HG02884 (cell line): ENCODE measurements at regions not wholly inside any gene's neighbourhood (a gene's known extent, or its start where the extent isn't known, plus 50 kb on each side); places are given as distances from the start of the nearest gene placed in this dataset.
"Not testable (repeated sequence)": the region's sequence is repeated elsewhere in the genome, so short reads cannot be mapped to it uniquely, and the experiment has no call there.

Source experiments
- ATAC-seq: cut with Tn5 transposase; IDR thresholded peaks from one replicate; pipeline ENCODE4 v1.9.1; 2021; ENCODE audit warnings: mild to moderate bottlenecking, moderate library complexity; ENCODE audit not compliant: unreplicated experiment

DNA sequence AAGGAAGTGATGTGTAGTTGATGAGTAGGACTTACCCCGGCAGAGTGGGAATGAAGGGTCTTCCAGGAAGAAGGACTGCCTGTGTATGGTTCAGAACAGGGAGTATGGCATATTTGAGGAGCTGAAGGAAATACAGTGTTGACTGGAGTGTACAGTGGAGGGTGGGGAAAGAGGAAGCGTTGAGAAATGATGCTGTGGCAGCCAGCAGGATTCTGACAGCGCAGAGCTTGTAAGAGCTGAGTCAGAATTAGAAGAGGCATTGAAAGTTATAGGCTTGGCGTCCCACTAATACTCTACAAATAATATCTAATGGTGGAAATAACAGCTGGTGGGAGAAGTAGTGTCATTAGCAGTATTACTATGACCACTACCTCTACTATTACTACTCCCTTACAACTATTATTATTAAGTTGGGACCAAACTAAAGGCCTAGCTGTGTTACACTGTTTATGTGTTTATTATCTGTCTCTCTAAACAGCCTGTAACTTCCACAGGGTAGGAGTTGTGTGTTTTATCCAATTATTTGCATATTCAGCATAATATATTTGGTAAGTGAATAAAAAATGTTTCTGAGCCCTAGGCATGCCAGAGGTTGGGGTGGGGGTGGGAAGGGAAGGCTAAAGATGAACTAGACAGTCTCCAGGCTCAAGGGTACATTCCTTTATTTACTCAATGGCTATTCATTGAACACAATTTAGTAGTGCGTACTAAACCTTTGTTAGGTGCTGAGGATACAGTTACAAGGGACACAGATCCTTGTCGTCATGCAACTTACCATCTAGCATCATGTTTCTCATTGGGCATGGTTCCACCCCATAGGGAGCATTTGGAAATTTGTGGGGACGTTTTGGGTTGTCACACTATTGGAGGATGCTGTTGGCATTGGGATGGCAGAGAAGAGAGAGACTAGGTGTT lies 428.8 kb upstream of the ONECUT1 start:
- ATAC-seq, result no peak

DNA sequence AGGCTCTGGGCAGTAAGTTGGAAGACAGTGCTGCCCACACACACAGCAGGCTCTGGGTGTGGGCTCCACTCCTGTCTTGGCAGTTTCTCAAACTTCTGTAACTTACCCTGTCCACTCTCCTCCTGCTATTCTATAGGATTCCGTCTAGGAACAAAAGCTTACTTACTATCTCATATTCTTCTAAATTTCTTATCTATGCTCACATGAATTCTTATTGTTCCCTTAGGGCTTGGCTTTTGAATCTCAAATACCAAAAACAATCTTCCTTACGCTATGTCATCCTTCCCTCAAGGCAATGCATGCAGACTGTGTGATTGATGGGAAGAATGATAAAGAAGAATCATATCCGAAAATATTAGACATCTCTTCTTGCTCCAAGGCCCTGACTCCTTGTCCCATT lies 425.9 kb upstream of the ONECUT1 start:
- ATAC-seq, result no peak

DNA sequence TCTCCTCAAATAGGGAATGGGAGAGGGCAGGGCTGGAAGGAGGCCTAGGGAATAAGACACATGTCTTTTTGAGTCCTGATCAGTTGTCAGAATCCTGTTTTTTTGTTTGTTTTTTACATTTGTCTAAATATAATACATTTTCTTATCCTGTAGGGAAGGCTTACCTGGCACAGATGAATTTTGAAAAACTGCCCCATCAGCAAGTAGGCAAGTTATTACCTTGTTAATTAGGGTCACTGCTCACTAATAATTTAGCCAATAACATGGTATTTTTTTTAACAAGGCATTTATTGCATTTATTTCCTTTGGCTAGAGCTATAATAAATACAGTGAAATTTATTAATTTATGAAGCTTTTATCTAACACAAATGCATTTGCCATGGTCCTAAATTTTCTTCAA lies 423.2 kb upstream of the ONECUT1 start:
- ATAC-seq, result no peak

DNA sequence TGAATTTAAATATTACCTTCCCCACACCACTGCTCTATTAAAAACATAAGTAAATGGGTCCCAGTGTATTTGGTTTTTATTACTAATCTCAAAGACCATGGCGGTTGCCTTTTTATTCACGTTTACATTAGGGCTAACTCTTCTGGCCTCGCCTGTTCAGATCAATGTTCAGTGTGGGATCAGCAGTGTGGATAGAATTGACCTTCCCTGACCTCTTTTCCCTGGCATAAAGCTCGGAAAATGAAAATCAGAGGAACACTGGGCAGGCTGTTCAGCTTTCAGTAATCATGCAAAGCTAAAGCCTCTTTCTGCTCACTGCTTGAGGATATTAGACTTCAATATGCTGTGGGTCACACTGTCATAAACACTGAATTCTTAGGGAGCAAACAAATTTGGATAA lies 422.6 kb upstream of the ONECUT1 start:
- ATAC-seq, result no peak

DNA sequence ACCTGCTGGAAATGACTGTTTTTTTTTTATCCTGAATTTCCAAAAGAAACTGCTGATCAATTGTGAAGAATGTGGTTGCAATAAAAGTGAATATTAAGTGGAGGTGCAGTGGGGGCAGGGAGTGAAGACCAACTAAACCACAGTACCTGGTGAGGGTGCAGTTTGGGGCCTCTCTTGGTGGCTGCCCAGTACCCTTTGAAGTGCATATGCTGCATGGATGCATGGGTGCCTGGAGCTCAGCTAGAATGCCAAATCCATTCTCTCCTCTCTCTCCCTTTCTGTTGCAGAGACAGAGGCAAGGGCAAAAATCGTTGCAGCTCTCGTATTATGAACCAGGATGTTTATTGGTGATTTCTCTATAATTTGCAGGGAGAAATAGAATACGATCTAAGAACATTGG lies 420.5 kb upstream of the ONECUT1 start:
- ATAC-seq, result no peak

DNA sequence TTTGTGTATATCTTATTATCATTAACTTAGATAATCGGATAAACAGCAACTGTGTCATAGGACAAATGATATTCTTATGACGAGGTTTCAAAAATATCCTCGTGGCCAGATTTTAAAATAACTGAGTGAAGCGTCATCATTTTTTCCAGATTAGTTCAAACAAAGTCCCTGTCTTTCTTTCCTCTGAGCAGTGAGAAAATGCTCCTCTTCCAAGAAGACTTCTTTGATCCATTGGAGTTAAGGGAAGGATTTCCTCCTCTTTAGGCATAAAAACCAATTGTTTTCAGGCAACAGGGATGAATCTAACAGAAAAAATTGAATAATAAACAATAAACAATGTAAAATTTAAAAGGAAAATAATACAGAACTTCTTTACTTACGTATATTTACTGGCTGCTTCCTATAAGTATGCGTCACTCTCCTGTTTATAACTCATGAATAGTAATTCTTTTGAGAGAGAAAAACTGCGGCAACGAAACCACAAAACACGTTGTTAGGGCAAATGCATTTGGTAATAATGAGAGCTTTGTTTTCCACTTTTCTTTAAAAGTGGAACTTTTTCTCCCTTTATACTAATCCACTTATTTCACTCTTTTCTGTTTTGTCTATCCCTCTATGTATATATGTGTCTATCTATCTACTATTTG lies 419.4 kb upstream of the ONECUT1 start:
- ATAC-seq, result no peak

DNA sequence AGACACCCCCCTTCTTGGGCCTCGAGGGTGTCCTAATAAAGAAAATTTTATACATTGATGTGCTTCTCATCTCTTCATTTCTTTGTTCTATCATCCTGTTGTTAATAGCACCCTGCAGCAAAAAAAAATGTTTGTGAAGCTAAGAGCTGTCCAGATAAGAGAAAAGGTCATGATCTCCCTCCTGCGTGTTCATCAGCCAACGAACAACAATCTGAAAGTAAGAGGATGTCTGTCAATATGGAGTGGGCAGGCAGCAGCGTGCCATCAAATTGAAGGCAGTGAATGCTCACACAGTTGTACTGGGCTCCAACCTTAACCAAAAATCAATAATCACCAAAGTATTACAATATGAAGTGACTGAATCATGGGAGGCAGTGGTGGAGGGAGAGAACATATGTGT lies 418.6 kb upstream of the ONECUT1 start:
- no peak for ATAC-seq

DNA sequence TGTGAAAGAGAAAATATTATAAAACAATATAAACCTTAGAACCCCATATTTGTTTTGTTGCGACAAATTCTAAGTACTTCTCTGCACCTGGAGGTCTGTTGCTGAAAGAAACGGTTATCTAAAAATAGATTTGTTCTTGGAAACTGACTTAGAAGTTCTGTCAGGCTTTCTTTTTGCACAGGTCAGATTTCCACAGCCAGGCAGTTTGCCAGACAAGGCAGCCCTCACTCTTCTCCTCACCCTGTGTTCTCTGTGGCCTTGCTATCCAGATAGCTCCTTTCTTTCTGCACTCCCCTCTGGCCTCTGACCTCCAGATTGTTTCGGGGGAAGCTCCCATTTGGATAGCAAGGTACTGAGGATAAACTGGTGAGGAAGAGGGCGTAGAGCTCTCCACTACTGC lies 413.3 kb upstream of the ONECUT1 start:
- no peak for ATAC-seq

DNA sequence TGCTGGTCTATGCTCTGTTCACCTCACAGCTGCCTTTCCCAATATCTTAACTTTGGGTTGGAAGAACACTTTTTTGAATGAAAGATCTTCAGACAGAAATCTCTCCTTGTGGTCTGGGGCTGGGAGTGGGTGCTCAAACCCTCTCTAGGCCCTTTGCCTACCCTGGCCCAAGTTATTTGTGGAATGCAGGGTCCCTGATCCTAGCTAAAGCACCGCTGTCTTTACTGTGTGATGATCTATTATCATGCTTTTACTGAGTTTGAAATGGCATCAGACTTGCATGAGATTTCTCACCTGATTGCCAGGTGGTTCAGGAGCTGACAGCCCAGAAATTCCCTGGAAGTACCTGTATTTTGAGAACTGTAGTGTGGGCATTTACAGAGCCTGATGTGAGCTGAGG lies 412.7 kb upstream of the ONECUT1 start:
- no peak for ATAC-seq

DNA sequence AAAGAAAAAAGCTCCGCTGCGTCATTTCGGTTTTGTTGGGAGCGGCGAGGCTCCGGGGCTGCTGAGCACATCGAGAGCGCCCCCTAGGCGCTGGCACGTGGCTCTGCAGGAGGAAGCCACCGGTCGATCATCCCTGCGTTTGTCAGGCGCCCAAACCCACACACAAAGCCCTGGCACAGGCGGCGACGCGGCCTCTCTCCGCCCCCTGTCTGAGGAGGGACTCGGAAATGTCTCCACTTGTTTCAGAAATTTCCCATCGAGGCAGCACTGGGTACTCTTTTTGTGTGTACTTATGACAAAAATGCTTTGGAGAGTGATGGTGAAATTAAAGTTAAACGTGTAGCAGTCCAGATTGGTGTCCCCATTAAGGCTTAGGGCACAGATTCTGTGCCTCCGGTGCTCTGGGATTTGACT lies 407.3 kb upstream of the ONECUT1 start:
- ATAC-seq, result peak; percentile 87

DNA sequence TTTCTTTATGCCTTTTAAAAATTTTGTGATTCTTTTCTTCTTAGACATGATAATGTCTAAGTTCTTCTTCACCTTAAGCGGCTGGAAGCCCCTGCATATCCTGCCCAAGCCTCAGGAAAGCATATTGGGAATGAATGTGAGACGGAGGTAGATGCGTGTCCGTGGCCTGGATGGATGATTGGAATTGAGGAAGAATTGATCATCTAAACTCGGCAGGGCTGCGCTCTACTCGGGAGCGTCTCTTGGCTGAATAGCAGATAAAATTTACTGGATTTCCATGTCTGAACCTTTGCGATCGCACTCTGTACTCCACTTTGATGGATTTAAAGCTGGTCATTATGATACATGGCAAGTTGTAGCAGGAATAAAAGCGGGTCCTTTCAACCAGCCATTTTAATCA lies 406.7 kb upstream of the ONECUT1 start:
- ATAC-seq, result no peak

DNA sequence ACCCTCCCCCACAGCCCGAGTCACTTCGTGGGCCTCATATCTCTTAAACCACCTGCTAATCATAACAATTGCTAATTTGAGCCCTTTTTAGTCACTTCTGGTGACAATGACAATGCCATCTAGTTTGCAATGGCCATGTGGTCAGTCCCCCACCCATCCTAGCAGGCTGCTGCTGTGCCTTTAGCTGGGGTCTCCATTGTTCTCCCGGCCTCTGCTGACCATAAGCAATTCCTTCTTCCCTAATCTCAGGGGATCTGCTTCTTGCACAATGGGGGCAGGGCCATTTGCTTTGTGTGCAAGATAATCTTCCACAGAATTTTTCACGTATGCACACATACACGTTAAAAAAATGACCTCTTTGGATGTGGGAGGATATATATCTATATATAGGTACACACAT lies 406.1 kb upstream of the ONECUT1 start:
- no peak for ATAC-seq

DNA sequence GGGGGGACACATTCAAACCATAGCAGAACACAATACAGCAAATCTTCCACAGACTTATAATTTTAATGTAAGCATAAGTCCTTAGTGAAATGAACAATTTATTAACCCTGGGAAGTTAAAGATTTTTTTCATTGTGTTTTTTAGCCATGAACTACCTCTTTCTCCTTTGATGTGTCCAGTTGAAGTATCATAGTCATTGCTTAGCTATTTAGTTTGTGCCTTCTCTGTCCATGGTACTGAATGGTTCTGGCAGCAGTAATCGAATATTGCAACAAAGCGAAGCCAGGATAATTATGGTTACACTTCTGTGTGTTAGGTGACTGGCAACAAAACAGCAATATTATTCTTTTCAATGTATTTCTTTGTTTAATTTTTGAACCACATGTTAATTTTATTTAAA lies 403.0 kb upstream of the ONECUT1 start:
- no peak for ATAC-seq

DNA sequence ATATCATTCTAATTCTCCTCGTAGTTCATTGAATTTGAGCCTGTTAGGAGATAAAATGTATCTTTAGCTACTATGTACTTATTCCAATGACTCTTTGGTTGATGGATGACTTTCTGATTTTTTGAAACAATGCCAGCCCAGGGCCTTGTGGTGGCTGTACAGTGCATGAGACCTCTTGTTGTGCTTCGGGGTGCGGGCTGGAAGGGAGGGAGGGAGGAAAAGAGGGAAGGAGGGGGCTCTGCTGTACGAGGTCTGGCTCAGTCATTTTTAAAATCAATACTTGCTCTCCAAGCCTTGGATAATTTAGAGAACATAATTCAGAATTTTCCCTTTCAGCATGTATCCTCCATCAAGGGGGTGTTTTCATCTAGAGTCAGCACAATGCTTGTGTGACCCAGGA lies 399.7 kb upstream of the ONECUT1 start:
- ATAC-seq, result no peak

DNA sequence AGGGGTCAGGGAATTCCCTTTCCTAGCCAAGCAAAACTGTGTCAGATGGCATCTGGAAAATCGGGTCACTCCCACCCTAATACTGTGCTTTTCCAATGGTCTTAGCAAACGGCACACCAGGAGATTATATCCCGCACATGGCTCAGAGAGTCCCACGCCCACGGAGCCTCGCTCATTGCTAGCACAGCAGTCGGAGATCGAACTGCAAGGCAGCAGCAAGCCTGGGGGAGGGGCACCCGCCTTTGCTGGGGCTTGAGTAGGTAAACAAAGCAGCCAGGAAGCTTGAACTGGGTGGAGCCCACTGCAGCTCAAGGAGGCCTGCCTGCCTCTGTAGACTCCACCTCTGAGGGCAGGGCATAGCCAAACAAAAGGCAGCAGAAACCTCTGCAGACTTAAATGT lies 393.3 kb upstream of the ONECUT1 start:
- ATAC-seq, result not testable (repeated sequence)

DNA sequence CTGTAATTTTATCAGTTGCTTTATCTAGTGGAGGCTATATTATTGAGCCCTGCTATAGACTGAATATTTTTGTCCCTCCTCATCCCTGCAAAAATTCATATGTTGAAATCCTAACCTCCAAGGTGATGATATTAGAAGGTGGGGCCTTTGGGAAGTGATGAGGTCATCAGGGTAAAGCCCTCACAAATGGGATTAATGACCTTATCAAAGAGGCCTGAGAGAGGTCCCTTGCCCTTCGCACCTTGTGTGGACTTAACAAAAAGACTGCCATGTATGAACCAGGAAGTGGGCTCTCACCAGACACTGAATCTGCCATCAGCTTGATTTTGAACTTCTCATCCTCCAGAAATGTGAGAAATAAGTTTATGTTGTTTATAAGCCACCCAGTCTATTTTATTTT lies 381.4 kb upstream of the ONECUT1 start:
- no peak for ATAC-seq

DNA sequence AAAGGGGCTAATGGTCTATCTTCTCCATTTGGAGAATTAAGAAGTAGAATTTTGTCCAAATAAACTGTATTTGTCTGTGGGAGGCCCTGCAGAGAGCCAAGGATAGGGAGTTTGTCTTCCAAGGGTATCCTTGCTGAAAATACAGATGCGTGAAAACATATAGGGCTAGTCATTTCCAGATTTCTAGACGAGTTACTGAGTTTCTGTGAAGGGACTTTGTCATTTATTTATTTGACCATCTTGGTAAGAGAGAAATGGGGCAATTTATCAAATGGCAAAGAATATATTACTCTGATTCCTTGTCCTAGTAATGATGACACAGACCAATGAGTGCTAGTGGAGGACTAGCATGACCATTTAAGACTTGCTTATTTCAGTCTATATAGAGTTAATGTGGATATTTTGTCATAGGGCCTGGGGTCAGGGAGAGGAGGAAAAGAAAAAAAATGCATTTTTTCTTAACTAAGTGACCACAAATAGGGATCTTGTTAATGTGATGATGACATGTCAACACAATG lies 376.6 kb upstream of the ONECUT1 start:
- no peak for ATAC-seq

DNA sequence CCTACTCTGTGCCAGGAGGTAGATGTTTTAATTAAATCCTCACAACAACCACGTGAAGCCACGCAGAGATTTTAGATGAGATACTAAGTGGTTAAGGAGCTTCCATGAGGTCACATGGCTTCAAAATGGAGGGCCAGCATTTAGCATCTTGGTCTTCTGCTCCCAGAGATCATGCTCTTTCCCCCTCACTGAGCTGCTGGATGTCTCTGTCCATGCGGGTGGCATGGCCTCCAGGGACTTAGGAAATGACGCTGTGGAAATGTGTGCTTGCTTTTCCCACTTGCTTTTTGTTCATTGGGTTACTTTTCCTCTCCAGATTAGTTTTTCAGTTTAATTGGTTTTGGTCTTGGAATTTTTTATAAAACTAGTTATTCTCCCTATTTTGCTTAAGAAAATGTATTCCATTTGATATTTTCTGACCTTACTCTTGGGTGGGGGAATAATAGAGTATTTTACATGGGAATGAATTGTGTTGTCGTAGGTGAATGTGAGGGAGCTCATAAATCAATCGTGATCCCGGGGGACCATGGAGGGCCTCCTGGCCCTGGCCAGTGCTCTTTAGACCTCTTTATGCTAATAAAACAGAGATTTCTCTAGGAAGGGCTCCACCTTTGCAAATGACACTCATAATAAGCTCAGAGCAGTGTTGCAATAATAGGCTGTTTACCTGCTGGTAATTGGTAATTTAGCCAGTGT lies 376.0 kb upstream of the ONECUT1 start:
- ATAC-seq, result no peak

DNA sequence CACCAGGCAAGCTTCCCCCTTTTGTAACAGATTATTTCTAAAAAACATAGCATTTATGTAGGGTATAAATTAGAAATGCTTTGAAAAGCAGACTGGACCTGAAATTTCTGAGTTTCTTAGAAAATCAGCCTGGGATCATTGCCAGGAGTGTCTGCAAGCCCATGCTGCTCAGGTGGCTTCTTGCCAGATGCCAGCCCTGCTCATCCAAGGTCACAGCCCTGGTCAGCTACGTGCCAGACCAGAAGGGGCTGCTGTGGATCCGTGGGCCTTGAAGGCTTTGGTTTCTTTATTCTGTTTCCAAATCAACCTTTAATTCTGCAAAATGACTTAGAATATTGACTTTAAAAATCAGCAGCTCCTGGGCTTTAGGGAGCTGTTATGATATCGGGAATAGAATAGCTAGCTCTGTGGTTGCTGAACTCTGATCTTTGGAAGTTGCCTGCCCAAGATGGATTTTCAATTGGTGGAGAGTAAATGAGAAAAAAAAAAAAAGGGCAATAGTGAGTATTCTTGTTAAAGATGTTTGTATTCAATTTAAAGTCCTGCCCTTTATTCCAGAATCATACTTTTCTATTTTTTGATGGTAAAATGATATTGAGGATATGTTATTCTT lies 370.1 kb upstream of the ONECUT1 start:
- no peak for ATAC-seq

DNA sequence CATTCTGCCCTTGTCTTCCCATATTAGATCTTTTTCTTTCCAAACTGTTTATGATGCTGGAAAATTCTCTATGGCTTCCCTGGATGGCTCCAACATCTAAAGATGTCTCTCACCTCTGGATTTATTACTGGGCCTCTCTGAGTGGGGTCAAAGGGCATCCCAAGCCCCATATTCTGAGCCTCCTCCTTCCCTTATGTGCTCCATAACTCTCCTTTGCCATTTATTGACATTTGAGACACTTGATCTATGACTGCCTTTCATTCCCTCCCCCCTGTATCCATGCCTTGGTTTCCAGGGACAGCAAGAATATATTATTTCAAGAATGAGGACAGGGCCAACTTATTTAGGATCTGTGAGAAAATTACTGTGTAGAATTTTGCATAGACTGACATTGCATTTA lies 369.3 kb upstream of the ONECUT1 start:
- no peak for ATAC-seq

DNA sequence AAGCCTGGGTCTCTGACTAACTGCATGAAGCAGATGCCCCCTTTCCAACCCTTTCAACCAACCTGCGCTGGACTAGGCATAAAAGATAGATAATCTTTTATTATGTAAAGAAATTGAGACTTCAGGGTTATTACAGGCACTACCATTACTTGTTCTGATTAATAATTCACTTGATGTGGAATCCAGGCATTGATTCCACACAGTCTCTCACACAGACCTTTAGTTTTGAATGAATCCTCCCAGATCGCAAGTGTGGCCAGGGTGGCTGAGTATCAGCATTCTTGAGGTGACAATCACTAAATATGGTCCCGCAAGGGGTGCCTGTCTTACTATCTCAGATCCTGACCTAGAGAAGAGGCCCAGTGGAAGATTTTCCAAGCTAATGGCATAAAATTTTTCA lies 368.9 kb upstream of the ONECUT1 start:
- ATAC-seq, result no peak
